GM12873 (cell line): ENCODE measurements at regions not wholly inside any gene's neighbourhood (a gene's known extent, or its start where the extent isn't known, plus 50 kb on each side); places are given as distances from the start of the nearest gene placed in this dataset.

ENCODE experiments used
- CTCF ChIP-seq: IDR thresholded peaks from 2 replicates; pipeline ENCODE4 v1.5.1; 2012; ENCODE audit warnings: low read depth, mild to moderate bottlenecking, moderate library complexity, low read length, control low read depth; ENCODE audit not compliant: insufficient read depth; ENCODE audit errors: missing control alignments

GRCh38 chr11:112826026-112826425 is 135.2 kb upstream of the NCAM1 start:
- no peak for TF ChIP-seq CTCF

DNA sequence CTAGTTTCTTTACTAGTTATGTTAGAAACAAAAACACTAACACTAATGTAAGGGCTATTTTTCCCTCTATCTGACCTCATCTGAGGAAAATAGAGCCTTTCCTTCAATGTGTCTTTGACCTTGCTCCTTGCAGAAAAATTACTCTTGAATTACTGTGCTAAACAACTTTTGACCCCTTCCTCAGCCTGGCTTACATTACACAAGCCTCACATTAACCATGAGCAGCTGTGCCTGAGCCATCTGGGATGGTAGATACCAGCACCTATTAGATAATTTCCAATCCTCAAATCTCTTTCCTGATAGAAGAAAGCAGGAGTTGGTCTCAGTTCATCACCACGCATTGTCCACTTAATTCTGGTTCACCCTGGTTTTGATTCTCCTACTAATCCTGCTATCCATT is 134.4 kb upstream of the NCAM1 start:
- no peak for TF ChIP-seq CTCF

DNA sequence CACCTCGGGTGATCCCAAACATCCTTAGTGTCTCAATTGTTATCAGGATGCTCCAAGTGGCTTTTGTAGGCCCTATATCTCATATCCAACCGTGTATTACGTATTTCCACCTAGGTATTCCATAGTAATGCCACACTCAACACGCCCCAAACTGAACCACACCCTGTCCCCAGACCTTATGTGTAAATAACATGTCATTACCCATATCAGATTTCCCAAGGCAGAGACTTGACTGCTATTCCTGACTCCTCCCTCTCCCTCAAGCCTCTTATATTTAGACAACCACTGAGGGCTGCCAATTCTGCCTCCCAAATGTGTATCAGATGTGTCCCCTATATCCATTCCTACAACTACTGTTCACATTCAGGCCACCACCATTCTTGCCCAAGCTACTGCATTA is 132.8 kb upstream of the NCAM1 start:
- TF ChIP-seq CTCF, result no peak

DNA sequence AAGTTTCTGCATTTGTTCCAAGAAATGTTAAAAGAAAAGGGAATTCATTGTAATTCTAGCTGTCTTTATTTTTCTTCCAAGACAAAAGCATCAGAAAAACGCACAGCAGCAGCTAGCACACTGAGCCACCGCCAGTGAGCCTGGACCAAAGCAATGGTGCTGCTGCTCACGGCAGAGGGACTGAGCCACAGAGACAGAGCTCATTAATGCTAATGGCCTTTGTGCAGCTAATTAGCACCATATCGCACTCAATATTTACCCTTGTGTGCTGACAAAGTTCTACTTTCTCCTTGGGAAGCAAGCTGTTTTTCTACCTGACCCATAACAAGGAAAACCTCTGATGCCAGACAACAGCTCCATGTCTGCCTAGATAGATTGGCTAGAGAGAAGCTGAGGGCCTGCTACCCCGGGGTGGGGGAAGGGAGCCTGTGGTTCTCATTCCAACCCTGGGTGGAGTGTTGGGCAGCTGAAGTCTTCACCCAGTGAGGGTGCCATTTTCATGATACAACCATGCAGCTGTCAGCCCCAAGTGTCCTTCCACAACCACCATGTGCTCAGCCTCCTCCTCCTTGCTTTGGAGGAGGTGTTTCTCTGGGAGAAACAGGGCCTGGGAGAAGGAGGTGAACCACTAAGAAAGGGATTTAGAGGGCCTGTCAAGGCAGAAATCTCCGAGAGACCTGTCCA is 131.1 kb upstream of the NCAM1 start:
- TF ChIP-seq CTCF, result no peak

GRCh38 chr11:112831041-112831440 is 130.2 kb upstream of the NCAM1 start:
- TF ChIP-seq CTCF, result no peak

- TF ChIP-seq CTCF, result no peak
Observed at GRCh38 chr11:112831969-112832766, 129.1 kb upstream of the NCAM1 start.

GRCh38 chr11:112834277-112834755 is 126.9 kb upstream of the NCAM1 start:
- no peak for TF ChIP-seq CTCF
